Loucy (cell line): ENCODE measurements at regions not wholly inside any gene's neighbourhood (a gene's known extent, or its start where the extent isn't known, plus 50 kb on each side); places are given as distances from the start of the nearest gene placed in this dataset.

Experiments
- H2AFZ ChIP-seq: fragments of 200-600 bp; sonication (generic); 2 replicates; pipeline ENCODE4 v1.6.0; 2016; ENCODE audit warnings: antibody characterized with exemption, mild to moderate bottlenecking, low read length, moderate library complexity
- H3F3A ChIP-seq: fragments of 200-600 bp; 2 replicates; pipeline ENCODE4 v1.6.0; 2016; ENCODE audit warnings: antibody characterized with exemption, low read depth, mild to moderate bottlenecking
- H3K27me3 ChIP-seq: fragments of 200-600 bp; sonication (generic); 2 replicates; pipeline ENCODE4 v1.6.1; 2014; ENCODE audit warnings: low read length, mild to moderate bottlenecking; ENCODE audit not compliant: insufficient read depth, poor library complexity, severe bottlenecking
- H3K36me3 ChIP-seq: fragments of 200-600 bp; sonication (generic); 2 replicates; pipeline ENCODE4 v1.6.1; 2016; ENCODE audit warnings: low read length; ENCODE audit not compliant: insufficient read depth
- H3K4me1 ChIP-seq: fragments of 200-600 bp; sonication (generic); 2 replicates; pipeline ENCODE4 v1.5.1; 2014; ENCODE audit warnings: low read length, mild to moderate bottlenecking; ENCODE audit not compliant: insufficient read depth, poor library complexity, severe bottlenecking
- H3K4me2 ChIP-seq: fragments of 200-600 bp; sonication (generic); 2 replicates; pipeline ENCODE4 v1.6.0; 2014; ENCODE audit warnings: antibody characterized with exemption, low read length, low read depth, mild to moderate bottlenecking; ENCODE audit not compliant: poor library complexity, severe bottlenecking
- H3K4me3 ChIP-seq: fragments of 200-600 bp; sonication (generic); 2 replicates; pipeline ENCODE4 v1.5.1; 2014; ENCODE audit warnings: low read length, mild to moderate bottlenecking, mixed read lengths; ENCODE audit not compliant: poor library complexity, severe bottlenecking
- H3K79me2 ChIP-seq: fragments of 200-600 bp; sonication (generic); 2 replicates; pipeline ENCODE4 v1.6.1; 2014; ENCODE audit warnings: low read length; ENCODE audit not compliant: insufficient read depth
- H3K9ac ChIP-seq: fragments of 200-600 bp; sonication (generic); 2 replicates; pipeline ENCODE4 v1.6.0; 2014; ENCODE audit warnings: mild to moderate bottlenecking, low read depth, low read length, moderate library complexity; ENCODE audit not compliant: poor library complexity, severe bottlenecking
- H3K9me2 ChIP-seq: fragments of 200-600 bp; sonication (generic); replicated peaks from 2 replicates; pipeline ENCODE4 v1.6.1; 2016; ENCODE audit warnings: low read depth, low read length, mixed read lengths
- H3K9me3 ChIP-seq: fragments of 200-600 bp; sonication (generic); 2 replicates; pipeline ENCODE4 v1.6.1; 2014; ENCODE audit warnings: mild to moderate bottlenecking, antibody characterized with exemption, low read length, low read depth; ENCODE audit not compliant: insufficient read depth
- H4K20me1 ChIP-seq: fragments of 200-600 bp; sonication (generic); 2 replicates; pipeline ENCODE4 v1.6.0; 2014; ENCODE audit warnings: antibody characterized with exemption, low read length, mild to moderate bottlenecking; ENCODE audit not compliant: insufficient read depth, poor library complexity, severe bottlenecking
- CTCF ChIP-seq: fragments of 200-600 bp; sonication (generic); conservative IDR thresholded peaks from 2 replicates; pipeline ENCODE4 v1.5.1; 2014; ENCODE audit warnings: mild to moderate bottlenecking, antibody characterized with exemption, low read length
- EZH2phosphoT487 ChIP-seq: fragments of 200-600 bp; IDR thresholded peaks from 2 replicates; pipeline ENCODE4 v1.6.1; 2018; ENCODE audit warnings: antibody characterized with exemption, mild to moderate bottlenecking, moderate library complexity, borderline replicate concordance

GRCh38 chr3:159187706-159188105, 385.9 kb downstream of the MFSD1 start:
- Histone ChIP-seq H3K4me2 (no peak overlapping the region), H3K36me3 (no peaks in the 10 kb centered on the region), H3K27me3 (no peaks in the 10 kb centered on the region), H3F3A (no peaks in the 10 kb centered on the region), H2AFZ (no peak overlapping the region), H3K4me1 (peaks cover 20% of the 10 kb centered on the region), H3K79me2 (no peaks in the 10 kb centered on the region), H3K9me3 (no peaks in the 10 kb centered on the region), H4K20me1 (no peaks in the 10 kb centered on the region), H3K9me2 (no peaks in the 10 kb centered on the region), H3K4me3 (no peak overlapping the region), H3K9ac (no peak overlapping the region)
- no peak for TF ChIP-seq EZH2phosphoT487
- TF ChIP-seq CTCF, result no peak

- H3K79me2 ChIP-seq, result no peaks in the 10 kb centered on the region
- peaks cover 20% of the 10 kb centered on the region for H3K4me1 ChIP-seq
- no peaks in the 10 kb centered on the region for H3K9me3 ChIP-seq
- H3K36me3 ChIP-seq, result no peaks in the 10 kb centered on the region
- H3K9ac ChIP-seq, result no peak overlapping the region
- no peak overlapping the region for H3K4me2 ChIP-seq
- no peaks in the 10 kb centered on the region for H3K9me2 ChIP-seq
- no peaks in the 10 kb centered on the region for H3K27me3 ChIP-seq
- H3F3A ChIP-seq, result no peaks in the 10 kb centered on the region
- H4K20me1 ChIP-seq, result no peaks in the 10 kb centered on the region
- no peak overlapping the region for H3K4me3 ChIP-seq
- TF ChIP-seq CTCF, result no peak
- no peak for TF ChIP-seq EZH2phosphoT487
- H2AFZ ChIP-seq, result no peak overlapping the region; the same call in 1 of the 2 replicates
Observed at GRCh38 chr3:159189994-159190669, 388.3 kb downstream of the MFSD1 start.

- peaks cover 8% of the 10 kb centered on the region for H3K4me1 ChIP-seq
- H3K27me3 ChIP-seq, result no peaks in the 10 kb centered on the region
- H2AFZ ChIP-seq, result no peak overlapping the region
- H3K79me2 ChIP-seq, result no peaks in the 10 kb centered on the region
- H3K9me2 ChIP-seq, result no peaks in the 10 kb centered on the region
- H3K9me3 ChIP-seq, result no peaks in the 10 kb centered on the region
- no peaks in the 10 kb centered on the region for H3K36me3 ChIP-seq
- no peaks in the 10 kb centered on the region for H3F3A ChIP-seq
- TF ChIP-seq CTCF, result 0 out of 2 replicates have a peak, but pooled peaks have one; percentile 16
- no peak for TF ChIP-seq EZH2phosphoT487
- H4K20me1 ChIP-seq, result no peaks in the 10 kb centered on the region
- no peak overlapping the region for H3K9ac ChIP-seq
- no peak overlapping the region for H3K4me3 ChIP-seq
- H3K4me2 ChIP-seq, result no peak overlapping the region
Observed at GRCh38 chr3:159191447-159191846, 389.6 kb downstream of the MFSD1 start.
